Esophagus (tissue), 2 donors: ENCODE measurements at regions not wholly inside any gene's neighbourhood (a gene's known extent, or its start where the extent isn't known, plus 50 kb on each side); places are given as distances from the start of the nearest gene placed in this dataset.
"Not testable (repeated sequence)": the region's sequence is repeated elsewhere in the genome, so short reads cannot be mapped to it uniquely, and the experiment has no call there.

Experiments used
- H3K27ac ChIP-seq, 2 donors: one replicate each; pipeline ENCODE4 v1.5.1; 2013; ENCODE audit warnings: low read depth in 2 of 2, mild to moderate bottlenecking in 2 of 2, inconsistent platforms in 1 of 2, low read length in 1 of 2, moderate library complexity in 1 of 2
- H3K27me3 ChIP-seq, 2 donors: one replicate each; pipeline ENCODE4 v1.6.1; 2013; ENCODE audit warnings: low read length in 2 of 2, control low read depth in 1 of 2, mild to moderate bottlenecking in 1 of 2; ENCODE audit not compliant: insufficient read depth in 2 of 2, control insufficient read depth in 1 of 2
- H3K36me3 ChIP-seq, 2 donors: one replicate each; pipeline ENCODE4 v1.6.1; 2013; ENCODE audit warnings: low read length in 1 of 2; ENCODE audit not compliant: control insufficient read depth in 2 of 2, insufficient read depth in 2 of 2
- H3K4me1 ChIP-seq, 2 donors: one replicate each; pipeline ENCODE4 v1.6.1; 2013; ENCODE audit warnings: low read length in 1 of 2; ENCODE audit not compliant: control insufficient read depth in 2 of 2, insufficient read depth in 2 of 2
- H3K4me3 ChIP-seq, 2 donors: one replicate each; pipeline ENCODE4 v1.5.1; 2013; ENCODE audit warnings: low read length in 2 of 2, mild to moderate bottlenecking in 2 of 2, low read depth in 1 of 2, moderate library complexity in 1 of 2
- H3K9me3 ChIP-seq, 2 donors: one replicate each; pipeline ENCODE4 v1.6.1; 2013; ENCODE audit warnings: mild to moderate bottlenecking in 2 of 2, low read depth in 1 of 2, low read length in 1 of 2, moderate library complexity in 1 of 2; ENCODE audit not compliant: control insufficient read depth in 2 of 2, insufficient read depth in 1 of 2
- WGBS, 2 donors: extraction: QIAGEN DNeasy Blood & Tissue Kit; methylation state at CpG; one replicate each; pipeline ENCODE4 v1.1.7; 2013; 5-methylcytosine and 5-hydroxymethylcytosine counted together
- donor health status: healthy with polysubstance abuse.
- donor health status: Bipolar disorder and iron deficiency.

DNA sequence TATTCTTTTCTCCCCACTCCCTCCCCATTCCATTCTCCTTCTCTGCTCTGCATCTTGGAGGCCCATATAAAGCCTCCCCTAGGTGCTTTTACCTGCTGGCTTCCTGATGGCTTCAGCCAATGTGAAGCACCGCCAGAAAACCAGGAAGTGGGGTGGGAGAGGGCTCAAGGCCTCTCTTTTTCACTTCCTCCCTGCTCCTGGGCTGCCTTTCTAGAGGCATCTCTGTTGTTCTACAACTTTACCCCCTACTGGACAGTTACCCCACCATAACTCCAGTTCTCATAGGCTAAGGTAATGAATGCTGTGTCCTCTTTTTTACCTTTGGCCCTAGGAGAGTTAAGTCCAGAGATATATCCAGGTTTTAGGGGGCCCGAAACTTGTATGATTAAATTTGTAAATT, 62.4 kb upstream of the PPARGC1A start:
- Histone ChIP-seq H3K27me3 (no peaks in the 10 kb centered on the region), H3K4me1 (peaks cover 0 to 2% of the 10 kb centered on the region in 2 donors), H3K27ac (no peak overlapping the region), H3K9me3 (peaks cover 0 to 2% of the 10 kb centered on the region in 2 donors), H3K36me3 (no peaks in the 10 kb centered on the region), H3K4me3 (no peak overlapping the region)
- 74 to 79% methylated on average over 2 of the region's 2 CpGs for WGBS, 2 donors

DNA sequence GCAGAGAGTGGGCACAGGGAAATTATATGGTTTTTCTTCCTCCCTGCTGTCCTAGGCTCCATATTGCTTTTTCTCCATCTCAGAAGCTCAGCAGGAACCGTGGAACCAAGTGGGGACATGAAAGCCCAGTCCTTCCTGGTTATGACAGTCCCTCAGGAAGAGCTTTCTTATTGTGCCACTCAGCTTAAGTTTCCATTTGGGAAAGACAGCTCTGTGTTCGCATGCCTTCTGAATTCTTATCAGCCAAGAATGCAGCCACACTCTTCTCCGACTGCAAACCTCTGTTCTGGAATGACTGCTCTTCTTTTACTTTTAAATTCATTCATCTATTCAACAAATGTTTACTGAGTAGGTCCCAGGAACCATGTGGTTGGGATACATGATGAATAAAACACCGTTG, 58.0 kb upstream of the PPARGC1A start:
- H3K4me1 ChIP-seq: peaks cover 0 to 2% of the 10 kb centered on the region in 2 donors
- no peaks in the 10 kb centered on the region for H3K9me3 ChIP-seq
- H3K4me3 ChIP-seq: no peak overlapping the region
- no peaks in the 10 kb centered on the region for H3K27me3 ChIP-seq
- 79 to 84% methylated on average over 4 of the region's 4 CpGs for WGBS, 2 donors
- no peaks in the 10 kb centered on the region for H3K36me3 ChIP-seq
- no peak overlapping the region for H3K27ac ChIP-seq

DNA sequence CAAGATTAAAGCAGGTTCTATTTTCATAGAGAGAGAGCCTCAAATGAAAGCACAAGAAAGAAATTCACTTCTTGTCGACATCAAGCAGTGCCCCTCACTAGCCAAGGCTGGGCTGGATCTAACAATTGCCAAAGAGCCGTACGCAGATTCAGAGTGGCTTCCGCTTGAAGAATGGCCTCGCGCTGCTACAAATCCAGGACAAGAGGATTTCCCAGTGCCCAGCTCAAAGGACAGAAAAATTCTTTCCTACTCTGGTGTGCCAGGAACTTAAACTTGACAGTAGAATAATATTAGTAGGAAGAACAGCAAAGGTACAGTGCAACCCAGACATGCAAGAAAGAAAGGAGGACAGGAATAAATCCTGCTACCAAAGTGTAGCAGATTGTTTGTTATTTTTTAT, 56.5 kb upstream of the PPARGC1A start:
- Histone ChIP-seq H3K36me3 (no peaks in the 10 kb centered on the region), H3K27me3 (no peaks in the 10 kb centered on the region), H3K4me3 (no peak overlapping the region), H3K9me3 (no peaks in the 10 kb centered on the region), H3K4me1 (no peaks in the 10 kb centered on the region), H3K27ac (no peak overlapping the region)
- 87 to 88% methylated on average over 6 of the region's 6 CpGs for WGBS, 2 donors

DNA sequence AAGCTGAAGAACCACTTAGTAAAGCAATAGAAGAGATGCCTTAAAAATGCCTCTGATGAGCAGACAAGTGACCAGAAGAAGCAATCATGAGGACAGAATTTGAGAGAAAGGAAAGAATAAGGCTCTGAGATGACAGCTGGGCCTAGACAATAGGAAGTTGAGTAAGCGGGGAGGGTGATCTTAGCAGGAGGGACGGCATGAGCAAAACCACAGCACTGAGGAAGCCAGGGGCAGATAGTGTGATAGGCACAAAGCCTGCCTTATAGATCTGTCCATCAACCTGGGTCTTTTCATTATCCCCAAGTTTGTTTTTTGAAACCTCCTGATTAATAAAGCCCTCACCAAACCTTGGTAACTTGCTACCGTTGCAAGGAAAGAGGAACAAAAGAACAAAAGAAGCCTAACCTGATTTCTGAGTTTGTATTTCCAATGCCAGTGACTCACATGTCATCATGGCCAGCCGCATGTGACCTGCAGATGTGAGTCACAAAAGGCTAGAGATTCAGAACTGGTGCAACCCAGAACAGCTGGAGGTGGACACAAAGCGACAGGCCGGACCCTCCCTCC, 55.7 kb upstream of the PPARGC1A start:
- Histone ChIP-seq H3K36me3 (no peaks in the 10 kb centered on the region), H3K9me3 (no peaks in the 10 kb centered on the region), H3K4me3 (no peak overlapping the region), H3K27me3 (no peaks in the 10 kb centered on the region), H3K27ac (peak overlapping the region; percentile 8 to 82), H3K4me1 (no peaks in the 10 kb centered on the region)
- 42 to 49% methylated on average over 6 of the region's 6 CpGs for WGBS, 2 donors

DNA sequence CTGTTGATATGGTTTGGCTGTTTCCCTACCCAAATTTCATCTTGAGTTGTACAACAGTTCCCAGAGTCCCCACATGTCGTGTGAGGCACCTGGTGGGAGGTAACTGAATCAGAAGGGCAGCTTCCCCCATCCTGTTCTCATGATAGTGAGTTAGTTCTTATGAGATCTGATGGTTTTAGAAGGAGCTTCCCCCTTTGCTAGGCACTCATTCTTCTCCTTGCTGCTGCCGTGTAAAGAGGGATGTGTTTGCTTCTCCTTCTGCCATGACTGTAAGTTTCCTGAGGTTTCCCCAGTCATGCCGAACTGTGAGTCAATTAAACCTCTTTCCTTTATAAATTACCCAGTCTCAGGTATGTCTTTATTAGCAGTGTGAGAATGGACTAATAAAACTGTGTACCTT, 54.7 kb upstream of the PPARGC1A start:
- H3K27ac ChIP-seq: peak overlapping the region in 1 of 2 donors; percentile 13
- not testable (repeated sequence) for H3K36me3 ChIP-seq, H3K9me3 ChIP-seq, H3K4me1 ChIP-seq, H3K27me3 ChIP-seq, H3K4me3 ChIP-seq
- 79 to 81% methylated on average over 3 of the region's 3 CpGs for WGBS, 2 donors

DNA sequence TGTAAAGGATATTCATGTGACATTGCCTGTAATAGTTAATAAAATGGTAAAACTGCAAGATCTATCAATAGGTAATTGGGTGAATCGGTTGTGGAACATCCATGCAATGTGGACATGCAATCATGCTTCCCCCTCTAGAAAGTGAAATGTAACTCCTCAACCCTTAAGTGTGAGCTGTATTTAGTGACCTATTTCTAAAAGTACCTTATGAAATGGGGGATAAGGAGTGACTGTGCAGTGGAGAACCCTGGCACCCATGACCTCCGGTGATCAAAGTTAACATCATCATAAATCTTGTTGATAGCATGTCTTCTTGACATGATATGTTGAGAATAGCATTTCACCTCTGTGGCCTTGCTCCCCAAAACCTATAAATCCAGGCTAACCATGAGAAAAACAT, 53.6 kb upstream of the PPARGC1A start:
- H3K4me1 ChIP-seq: no peaks in the 10 kb centered on the region
- H3K36me3 ChIP-seq: no peaks in the 10 kb centered on the region
- no peak overlapping the region for H3K27ac ChIP-seq
- no peak overlapping the region for H3K4me3 ChIP-seq
- no peaks in the 10 kb centered on the region for H3K9me3 ChIP-seq
- 85 to 90% methylated on average over 2 of the region's 2 CpGs for WGBS, 2 donors
- no peaks in the 10 kb centered on the region for H3K27me3 ChIP-seq

DNA sequence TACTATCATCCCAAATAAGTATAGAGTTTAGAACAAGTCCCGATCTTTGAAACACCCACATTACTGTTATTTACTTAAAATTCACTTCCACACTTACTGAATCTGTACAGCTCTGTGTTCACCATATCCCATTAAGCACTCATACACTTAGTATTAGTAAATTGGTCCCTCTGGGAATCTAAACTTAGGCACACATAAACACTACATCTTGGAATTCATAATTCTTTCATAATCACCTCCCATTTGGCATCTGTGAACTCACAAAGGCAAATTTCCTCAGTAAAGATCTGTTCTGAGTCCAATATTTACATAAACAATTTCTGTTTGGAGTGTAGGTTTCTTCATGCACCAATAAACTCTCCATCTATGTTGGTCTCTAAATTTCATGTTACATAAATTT, 52.6 kb upstream of the PPARGC1A start:
- no peaks in the 10 kb centered on the region for H3K4me1 ChIP-seq
- no peaks in the 10 kb centered on the region for H3K9me3 ChIP-seq
- H3K27ac ChIP-seq: no peak overlapping the region
- WGBS, 2 donors: 74 to 93% methylated on average over 1 of the region's 1 CpG
- H3K4me3 ChIP-seq: no peak overlapping the region
- no peaks in the 10 kb centered on the region for H3K36me3 ChIP-seq
- H3K27me3 ChIP-seq: no peaks in the 10 kb centered on the region
